Tibial nerve (tissue), 3 donors: ENCODE measurements at regions not wholly inside any gene's neighbourhood (a gene's known extent, or its start where the extent isn't known, plus 50 kb on each side); places are given as distances from the start of the nearest gene placed in this dataset.

Source experiments
- EP300 ChIP-seq, 2 donors: sonication (generic); formaldehyde crosslinking; IDR thresholded peaks; one replicate each; pipeline ENCODE4 v1.6.1; 2017; ENCODE audit warnings: antibody characterized with exemption in 2 of 2, mild to moderate bottlenecking in 1 of 2
- POLR2A ChIP-seq, 2 donors: fragments of 450-650 bp; IDR thresholded peaks; one replicate each; pipeline ENCODE4 v1.6.1; 2017; ENCODE audit warnings: antibody characterized with exemption in 2 of 2, mild to moderate bottlenecking in 2 of 2, moderate library complexity in 2 of 2

- TF ChIP-seq EP300 (IDR thresholded peaks at IDR 0.05) (no peak), POLR2A (IDR thresholded peaks at IDR 0.05) (no peak)
These were observed 169.7 kb upstream of the TMEM229A start for GRCh38 chr7:124202546-124202945.
